ENCODE measurements at regions not wholly inside any gene's neighbourhood (a gene's known extent, or its start where the extent isn't known, plus 50 kb on each side); places are given as distances from the start of the nearest gene placed in this dataset.

- DNase-seq (ENCODE audit: low read depth in 1 of 2, low spot score in 1 of 2): no peak
- no peak for TF ChIP-seq POLR2AphosphoS5 (IDR thresholded peaks at IDR 0.05; ENCODE audit: low read depth)
- TF ChIP-seq REST (IDR thresholded peaks at IDR 0.05; ENCODE audit: insufficient replicate concordance, low read depth): no peak
- no peak for TF ChIP-seq GABPA (IDR thresholded peaks at IDR 0.05; ENCODE audit: low read depth)
- no peak for TF ChIP-seq CTCF (IDR thresholded peaks at IDR 0.05; ENCODE audit: insufficient read depth, low read length)
- TF ChIP-seq SPI1 (IDR thresholded peaks at IDR 0.05; ENCODE audit: borderline replicate concordance, low read depth): no peak
- H3K27me3 ChIP-seq (ENCODE audit: insufficient read depth, poor library complexity, severe bottlenecking): no peaks in the 10 kb centered on the region
- H3K27ac ChIP-seq (replicated peaks): no peak overlapping the region
- H3K4me3 ChIP-seq (replicated peaks; ENCODE audit: insufficient read depth, low read length): no peak overlapping the region
Measured at GRCh38 chr11:8785457-8785856, 102.9 kb downstream of the RPL27A start.

GRCh38 chr11:8785998-8786397, 103.4 kb downstream of the RPL27A start:
- Histone ChIP-seq H3K4me3 (replicated peaks; ENCODE audit: insufficient read depth, low read length) (no peak overlapping the region), H3K27ac (replicated peaks) (no peak overlapping the region), H3K27me3 (ENCODE audit: insufficient read depth, poor library complexity, severe bottlenecking) (no peaks in the 10 kb centered on the region)
- TF ChIP-seq GABPA (IDR thresholded peaks at IDR 0.05; ENCODE audit: low read depth) (no peak), SPI1 (IDR thresholded peaks at IDR 0.05; ENCODE audit: borderline replicate concordance, low read depth) (no peak), REST (IDR thresholded peaks at IDR 0.05; ENCODE audit: insufficient replicate concordance, low read depth) (no peak), CTCF (IDR thresholded peaks at IDR 0.05; ENCODE audit: insufficient read depth, low read length) (no peak), POLR2AphosphoS5 (IDR thresholded peaks at IDR 0.05; ENCODE audit: low read depth) (no peak)
- no peak for DNase-seq (ENCODE audit: low read depth in 1 of 2, low spot score in 1 of 2)

- no peak for TF ChIP-seq GABPA (IDR thresholded peaks at IDR 0.05; ENCODE audit: low read depth)
- TF ChIP-seq SPI1 (IDR thresholded peaks at IDR 0.05; ENCODE audit: borderline replicate concordance, low read depth): no peak
- no peak for TF ChIP-seq REST (IDR thresholded peaks at IDR 0.05; ENCODE audit: insufficient replicate concordance, low read depth)
- no peak for TF ChIP-seq CTCF (IDR thresholded peaks at IDR 0.05; ENCODE audit: insufficient read depth, low read length)
- TF ChIP-seq POLR2AphosphoS5 (IDR thresholded peaks at IDR 0.05; ENCODE audit: low read depth): no peak
- DNase-seq (ENCODE audit: low read depth in 1 of 2, low spot score in 1 of 2): no peak
Measured at GRCh38 chr11:8786933-8787332, 104.3 kb downstream of the RPL27A start.

More at GRCh38 chr11:8786933-8787332, 104.3 kb downstream of the RPL27A start:
- Histone ChIP-seq H3K27me3 (ENCODE audit: insufficient read depth, poor library complexity, severe bottlenecking) (no peaks in the 10 kb centered on the region), H3K27ac (replicated peaks) (no peak overlapping the region), H3K4me3 (replicated peaks; ENCODE audit: insufficient read depth, low read length) (no peak overlapping the region)

Data from HL-60 (cell line).